GM12878 (cell line): ENCODE measurements at regions not wholly inside any gene's neighbourhood (a gene's known extent, or its start where the extent isn't known, plus 50 kb on each side); places are given as distances from the start of the nearest gene placed in this dataset.

Source experiments
- ATAC-seq: fragments of 200-7000 bp; cut with Tn5 transposase; 3 replicates; pipeline ENCODE4 v1.9.1; 2020; ENCODE audit warnings: mild to moderate bottlenecking, moderate library complexity
- BruUV-seq: library from RNA; stranded (reverse); fragments of 400-500 nt; replicated peaks from 2 replicates; lab custom pipeline; 2021; lab: Mats Ljungman, UMichigan
- CTCF ChIA-PET: fragments of 300-600 bp; sonication (Branson Sonifier 250); formaldehyde crosslinking; extraction: SDS; loops from one replicate; lab custom pipeline; 2021; ENCODE audit warnings: inconsistent platforms; lab: Yijun Ruan, JAX
- POLR2A ChIA-PET: fragments of 350-600 bp; formaldehyde crosslinking; extraction: SDS; loops from one replicate; lab custom pipeline; 2021; ENCODE audit warnings: inconsistent platforms; lab: Charles Lee
- RAD21 ChIA-PET: fragments of 300-600 bp; sonication (Branson Sonifier 250); formaldehyde crosslinking; loops from one replicate; lab custom pipeline; 2023; ENCODE audit warnings: antibody characterized with exemption; ENCODE audit not compliant: unreplicated experiment; lab: Charles Lee
- SMC1A ChIA-PET: fragments of 300-600 bp; sonication (Branson Sonifier 250); formaldehyde crosslinking; loops from one replicate; lab custom pipeline; 2023; ENCODE audit not compliant: unreplicated experiment, uncharacterized antibody; lab: Charles Lee
- DNase-seq: peaks from one replicate; pipeline ENCODE4 v3.0.0-alpha.2; 2011; ENCODE audit warnings: low read depth, low spot score
- FAIRE-seq: peaks from 3 replicates; lab custom pipeline; 2011; peaks lifted over from hg19 to GRCh38; lab: Jason Lieb, UNC
- H2AFZ ChIP-seq: 2 replicates; pipeline ENCODE4 v1.6.0; 2011; ENCODE audit warnings: low read depth, low read length, control low read depth; ENCODE audit not compliant: control insufficient read depth
- H3K27ac ChIP-seq: 2 replicates; pipeline ENCODE4 v1.5.1; 2011; ENCODE audit warnings: control low read depth; ENCODE audit not compliant: control insufficient read depth, insufficient read depth
- H3K27me3 ChIP-seq, 2 experiments: replicated peaks in 1 of 2; 2 replicates each; pipeline versions ENCODE4 v1.6.0 to v1.6.1; 2011; ENCODE audit warnings: low read length in 1 of 2; ENCODE audit not compliant: control insufficient read depth in 2 of 2, insufficient read depth in 2 of 2
- H3K36me3 ChIP-seq, 2 experiments: 2 replicates each; pipeline ENCODE4 v1.5.1; 2011; ENCODE audit warnings: low read length in 1 of 2; ENCODE audit not compliant: control insufficient read depth in 2 of 2, insufficient read depth in 2 of 2
- H3K4me1 ChIP-seq: 2 replicates; pipeline ENCODE4 v1.6.1; 2011; ENCODE audit warnings: mild to moderate bottlenecking, low read length, moderate library complexity, mixed read lengths; ENCODE audit not compliant: control insufficient read depth, insufficient read depth
- H3K4me2 ChIP-seq: 2 replicates; pipeline ENCODE4 v1.6.0; 2011; ENCODE audit warnings: control low read depth; ENCODE audit not compliant: control insufficient read depth, insufficient read depth
- H3K4me3 ChIP-seq: fragments of 200-600 bp; sonication (generic); 2 replicates; pipeline ENCODE4 v1.5.1; 2016
- H3K79me2 ChIP-seq: 2 replicates; pipeline ENCODE4 v1.6.0; 2011; ENCODE audit warnings: low read length; ENCODE audit not compliant: control insufficient read depth, insufficient read depth
- H3K9ac ChIP-seq: 2 replicates; pipeline ENCODE4 v1.8.0; 2011; ENCODE audit warnings: low read length, control low read depth, mixed read lengths; ENCODE audit not compliant: control insufficient read depth, insufficient read depth
- H3K9me3 ChIP-seq: replicated peaks from 3 replicates; pipeline ENCODE4 v1.5.1; 2011; ENCODE audit warnings: mild to moderate bottlenecking, low read length; ENCODE audit not compliant: control insufficient read depth, insufficient read depth
- H4K20me1 ChIP-seq: 2 replicates; pipeline ENCODE4 v1.6.0; 2011; ENCODE audit not compliant: control insufficient read depth, insufficient read depth
- BHLHE40 ChIP-seq, 2 experiments: fragments of 450-650 bp in 1 of 2; IDR thresholded peaks; 2 replicates each; pipeline ENCODE4 v1.6.1; 2011 to 2017; ENCODE audit warnings: low read depth in 2 of 2, borderline replicate concordance in 1 of 2, improper control_type of control experiment in 1 of 2, low read length in 1 of 2, mild to moderate bottlenecking in 1 of 2
- CBX5 ChIP-seq: sonication (generic); IDR thresholded peaks from 2 replicates; pipeline ENCODE4 v1.6.1; 2016; ENCODE audit warnings: low read depth, moderate library complexity, mild to moderate bottlenecking, inconsistent platforms
- DPF2 ChIP-seq: fragments of 450-650 bp; IDR thresholded peaks from 2 replicates; pipeline ENCODE4 v1.6.1; 2017; ENCODE audit warnings: mild to moderate bottlenecking
- FOXM1 ChIP-seq: IDR thresholded peaks from 2 replicates; pipeline ENCODE4 v1.6.1; 2012; ENCODE audit warnings: low read depth, mild to moderate bottlenecking, inconsistent platforms, low read length, moderate library complexity
- KLF5 ChIP-seq: fragments of 450-650 bp; IDR thresholded peaks from 2 replicates; pipeline ENCODE4 v1.6.1; 2014; ENCODE audit warnings: mild to moderate bottlenecking; ENCODE audit not compliant: partially characterized antibody
- LARP7 ChIP-seq: fragments of 450-650 bp; IDR thresholded peaks from 2 replicates; pipeline ENCODE4 v1.6.1; 2017; ENCODE audit warnings: mild to moderate bottlenecking
- MEF2A ChIP-seq: IDR thresholded peaks from 2 replicates; pipeline ENCODE4 v1.6.1; 2011; ENCODE audit warnings: low read depth, mild to moderate bottlenecking, low read length, moderate library complexity; ENCODE audit not compliant: insufficient read depth
- NBN ChIP-seq: fragments of 450-650 bp; IDR thresholded peaks from 2 replicates; pipeline ENCODE4 v1.6.1; 2016
- NFIC ChIP-seq: IDR thresholded peaks from 2 replicates; pipeline ENCODE4 v1.6.1; 2012; ENCODE audit warnings: low read depth, mild to moderate bottlenecking, inconsistent platforms, low read length, moderate library complexity
- RAD51 ChIP-seq: fragments of 450-650 bp; IDR thresholded peaks from 2 replicates; pipeline ENCODE4 v1.6.1; 2016; ENCODE audit warnings: moderate library complexity, mild to moderate bottlenecking, inconsistent platforms
- SIN3A ChIP-seq: IDR thresholded peaks from 2 replicates; pipeline ENCODE4 v1.6.1; 2012; ENCODE audit warnings: low read depth, low read length, improper control_type of control experiment
- SIX5 ChIP-seq: IDR thresholded peaks from 2 replicates; pipeline ENCODE4 v1.6.1; 2011; ENCODE audit warnings: mild to moderate bottlenecking, low read depth, low read length, moderate library complexity; ENCODE audit not compliant: severe bottlenecking
- SMARCA5 ChIP-seq: fragments of 450-650 bp; IDR thresholded peaks from 2 replicates; pipeline ENCODE4 v1.6.1; 2017; ENCODE audit warnings: mild to moderate bottlenecking
- WGBS: methylation state at CpG from one replicate; pipeline ENCODE4 v1.1.6; 2016; ENCODE audit warnings: low lambda C conversion rate; ENCODE audit not compliant: insufficient replicate concordance, insufficient coverage; ENCODE audit errors: missing lambda C conversion rate; 5-methylcytosine and 5-hydroxymethylcytosine counted together
- in situ Hi-C: fragments of 300-500 bp; cut with MboI; formaldehyde crosslinking; loops from 9 replicates; pipeline ENCODE4 v1.14.3; 2018; ENCODE audit warnings: mixed read lengths
- intact Hi-C: fragments of 100-400 bp; cut with micrococcal nuclease; formaldehyde crosslinking; loops from one replicate; pipeline ENCODE4 v1.14.2; 2022; ENCODE audit not compliant: unreplicated experiment
- TF ChIP-seq, protein P1 (sequence below): fragments of 450-650 bp; IDR thresholded peaks from 2 replicates; pipeline ENCODE4 v1.6.1; 2016; ENCODE audit warnings: mild to moderate bottlenecking
- TF ChIP-seq, protein P2 (sequence below): IDR thresholded peaks from 2 replicates; pipeline ENCODE4 v1.6.1; 2012; ENCODE audit warnings: mild to moderate bottlenecking, low read depth, low read length
- TF ChIP-seq, protein P3 (sequence below): fragments of 450-650 bp; IDR thresholded peaks from 2 replicates; pipeline ENCODE4 v1.6.1; 2017; ENCODE audit warnings: antibody characterized with exemption, mild to moderate bottlenecking, moderate library complexity

DNA sequence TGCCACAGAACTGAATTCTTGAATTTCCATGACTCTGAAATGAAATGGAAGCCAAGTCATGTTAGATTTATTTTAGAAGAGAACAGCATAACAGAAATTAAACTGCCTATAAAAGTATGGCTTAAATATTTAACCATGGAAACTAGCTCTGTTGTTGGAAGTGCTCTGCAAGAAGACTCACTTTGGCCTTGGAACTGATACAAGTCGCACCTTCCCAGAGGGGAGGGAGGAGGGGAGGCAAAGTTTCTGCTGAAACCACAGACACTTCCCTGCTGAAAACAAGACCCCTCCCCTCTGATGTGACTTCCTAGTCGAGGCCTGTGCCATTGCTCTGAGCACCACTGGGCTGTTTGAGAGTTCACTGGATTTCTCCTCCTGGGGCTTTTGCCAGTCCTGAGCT, 72.1 kb downstream of the OR13A1 start (continued):
- TF ChIP-seq CBX5, result no peak
- TF ChIP-seq BHLHE40 (IDR thresholded peaks at IDR 0.05; ENCODE audit: borderline replicate concordance in 1 of 2, low read depth in 2 of 2, low read length in 1 of 2), result no peak
- no peak for TF ChIP-seq NBN
- TF ChIP-seq MEF2A, result no peak
- TF ChIP-seq, protein P1, sequence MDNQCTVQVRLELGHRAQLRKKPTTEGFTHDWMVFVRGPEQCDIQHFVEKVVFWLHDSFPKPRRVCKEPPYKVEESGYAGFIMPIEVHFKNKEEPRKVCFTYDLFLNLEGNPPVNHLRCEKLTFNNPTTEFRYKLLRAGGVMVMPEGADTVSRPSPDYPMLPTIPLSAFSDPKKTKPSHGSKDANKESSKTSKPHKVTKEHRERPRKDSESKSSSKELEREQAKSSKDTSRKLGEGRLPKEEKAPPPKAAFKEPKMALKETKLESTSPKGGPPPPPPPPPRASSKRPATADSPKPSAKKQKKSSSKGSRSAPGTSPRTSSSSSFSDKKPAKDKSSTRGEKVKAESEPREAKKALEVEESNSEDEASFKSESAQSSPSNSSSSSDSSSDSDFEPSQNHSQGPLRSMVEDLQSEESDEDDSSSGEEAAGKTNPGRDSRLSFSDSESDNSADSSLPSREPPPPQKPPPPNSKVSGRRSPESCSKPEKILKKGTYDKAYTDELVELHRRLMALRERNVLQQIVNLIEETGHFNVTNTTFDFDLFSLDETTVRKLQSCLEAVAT, result no peak
- TF ChIP-seq, protein P2, sequence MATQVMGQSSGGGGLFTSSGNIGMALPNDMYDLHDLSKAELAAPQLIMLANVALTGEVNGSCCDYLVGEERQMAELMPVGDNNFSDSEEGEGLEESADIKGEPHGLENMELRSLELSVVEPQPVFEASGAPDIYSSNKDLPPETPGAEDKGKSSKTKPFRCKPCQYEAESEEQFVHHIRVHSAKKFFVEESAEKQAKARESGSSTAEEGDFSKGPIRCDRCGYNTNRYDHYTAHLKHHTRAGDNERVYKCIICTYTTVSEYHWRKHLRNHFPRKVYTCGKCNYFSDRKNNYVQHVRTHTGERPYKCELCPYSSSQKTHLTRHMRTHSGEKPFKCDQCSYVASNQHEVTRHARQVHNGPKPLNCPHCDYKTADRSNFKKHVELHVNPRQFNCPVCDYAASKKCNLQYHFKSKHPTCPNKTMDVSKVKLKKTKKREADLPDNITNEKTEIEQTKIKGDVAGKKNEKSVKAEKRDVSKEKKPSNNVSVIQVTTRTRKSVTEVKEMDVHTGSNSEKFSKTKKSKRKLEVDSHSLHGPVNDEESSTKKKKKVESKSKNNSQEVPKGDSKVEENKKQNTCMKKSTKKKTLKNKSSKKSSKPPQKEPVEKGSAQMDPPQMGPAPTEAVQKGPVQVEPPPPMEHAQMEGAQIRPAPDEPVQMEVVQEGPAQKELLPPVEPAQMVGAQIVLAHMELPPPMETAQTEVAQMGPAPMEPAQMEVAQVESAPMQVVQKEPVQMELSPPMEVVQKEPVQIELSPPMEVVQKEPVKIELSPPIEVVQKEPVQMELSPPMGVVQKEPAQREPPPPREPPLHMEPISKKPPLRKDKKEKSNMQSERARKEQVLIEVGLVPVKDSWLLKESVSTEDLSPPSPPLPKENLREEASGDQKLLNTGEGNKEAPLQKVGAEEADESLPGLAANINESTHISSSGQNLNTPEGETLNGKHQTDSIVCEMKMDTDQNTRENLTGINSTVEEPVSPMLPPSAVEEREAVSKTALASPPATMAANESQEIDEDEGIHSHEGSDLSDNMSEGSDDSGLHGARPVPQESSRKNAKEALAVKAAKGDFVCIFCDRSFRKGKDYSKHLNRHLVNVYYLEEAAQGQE, result no peak

DNA sequence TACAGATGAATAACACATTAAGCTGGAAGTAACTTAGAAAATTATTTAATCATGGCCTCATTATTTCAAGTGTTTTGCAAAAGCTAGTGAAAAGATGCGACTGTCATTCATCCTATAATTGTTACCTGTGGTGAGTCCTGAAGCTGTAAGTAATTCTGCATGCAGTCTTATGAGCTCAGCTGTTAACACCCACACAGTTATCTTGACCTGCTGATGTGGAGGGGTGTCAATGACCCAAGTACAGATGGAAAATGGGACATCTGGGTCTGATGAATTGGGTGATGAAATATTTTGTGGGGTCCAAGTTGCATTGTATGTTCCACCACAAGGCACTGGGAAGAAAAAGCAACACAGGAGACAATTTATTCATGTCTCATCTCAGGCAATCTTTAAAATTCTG, 68.9 kb downstream of the OR13A1 start:
- no peaks in the 10 kb centered on the region for H3K79me2 ChIP-seq
- in situ Hi-C loops (loop anchor here (10.0 kb wide), 1 partner anchor 488 kb away; no protein-coding TSS in a partner anchor), intact Hi-C loops (no loop called here)
- H3K4me2 ChIP-seq, result no peak overlapping the region
- peaks cover 5% of the 10 kb centered on the region; the same call in 1 of the 2 replicates for H3K4me1 ChIP-seq
- CTCF ChIA-PET, result interaction anchor here (0.5 to 2.0 kb wide), 3 partner anchors 11 to 717 kb away, joined by 3 to 11 read pairs (median 5); no protein-coding TSS in a partner anchor
- H3K9me3 ChIP-seq, result no peaks in the 10 kb centered on the region; the same call in 2 of the 3 replicates
- no peak for ATAC-seq
- RAD21 ChIA-PET, result no interaction called here
- POLR2A ChIA-PET, result no interaction called here
- no peak overlapping the region for H3K4me3 ChIP-seq
- no peak for DNase-seq
- WGBS, result 78% methylated on average over 1 of the region's 1 CpG
- no peak overlapping the region for H3K9ac ChIP-seq
- H3K36me3 ChIP-seq, result no peaks in the 10 kb centered on the region
- SMC1A ChIA-PET, result interaction anchor here (0.5 to 1.2 kb wide), 2 partner anchors 11 to 19 kb away, joined by 3 to 5 read pairs; no protein-coding TSS in a partner anchor
- no peak overlapping the region for H2AFZ ChIP-seq
- no peak for FAIRE-seq
- H3K27me3 ChIP-seq, result no peaks in the 10 kb centered on the region
- BruUV-seq, result no TSS peak
- no peak overlapping the region for H3K27ac ChIP-seq
- no peaks in the 10 kb centered on the region for H4K20me1 ChIP-seq
- TF ChIP-seq LARP7 (no peak), DPF2 (no peak), SIX5 (no peak), NFIC (no peak), FOXM1 (no peak), SMARCA5 (no peak), KLF5 (no peak), SIN3A (no peak), RAD51 (no peak)
- TF ChIP-seq, protein P3, sequence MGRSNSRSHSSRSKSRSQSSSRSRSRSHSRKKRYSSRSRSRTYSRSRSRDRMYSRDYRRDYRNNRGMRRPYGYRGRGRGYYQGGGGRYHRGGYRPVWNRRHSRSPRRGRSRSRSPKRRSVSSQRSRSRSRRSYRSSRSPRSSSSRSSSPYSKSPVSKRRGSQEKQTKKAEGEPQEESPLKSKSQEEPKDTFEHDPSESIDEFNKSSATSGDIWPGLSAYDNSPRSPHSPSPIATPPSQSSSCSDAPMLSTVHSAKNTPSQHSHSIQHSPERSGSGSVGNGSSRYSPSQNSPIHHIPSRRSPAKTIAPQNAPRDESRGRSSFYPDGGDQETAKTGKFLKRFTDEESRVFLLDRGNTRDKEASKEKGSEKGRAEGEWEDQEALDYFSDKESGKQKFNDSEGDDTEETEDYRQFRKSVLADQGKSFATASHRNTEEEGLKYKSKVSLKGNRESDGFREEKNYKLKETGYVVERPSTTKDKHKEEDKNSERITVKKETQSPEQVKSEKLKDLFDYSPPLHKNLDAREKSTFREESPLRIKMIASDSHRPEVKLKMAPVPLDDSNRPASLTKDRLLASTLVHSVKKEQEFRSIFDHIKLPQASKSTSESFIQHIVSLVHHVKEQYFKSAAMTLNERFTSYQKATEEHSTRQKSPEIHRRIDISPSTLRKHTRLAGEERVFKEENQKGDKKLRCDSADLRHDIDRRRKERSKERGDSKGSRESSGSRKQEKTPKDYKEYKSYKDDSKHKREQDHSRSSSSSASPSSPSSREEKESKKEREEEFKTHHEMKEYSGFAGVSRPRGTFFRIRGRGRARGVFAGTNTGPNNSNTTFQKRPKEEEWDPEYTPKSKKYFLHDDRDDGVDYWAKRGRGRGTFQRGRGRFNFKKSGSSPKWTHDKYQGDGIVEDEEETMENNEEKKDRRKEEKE, result no peak
